Right lung (tissue), 2 donors: ENCODE measurements at regions not wholly inside any gene's neighbourhood (a gene's known extent, or its start where the extent isn't known, plus 50 kb on each side); places are given as distances from the start of the nearest gene placed in this dataset.

Experiments used
- DNase-seq, 2 donors: peaks; one replicate each; pipeline ENCODE4 v3.0.0-alpha.2; 2013

GRCh38 chr5:71996789-71997188 lies 110.5 kb upstream of the MAP1B start:
- DNase-seq: no peak

GRCh38 chr5:71998746-71999145 lies 108.5 kb upstream of the MAP1B start:
- no peak for DNase-seq

- no peak for DNase-seq
These were observed 106.6 kb upstream of the MAP1B start for GRCh38 chr5:72000707-72001106.

- no peak for DNase-seq
These were observed 101.6 kb upstream of the MAP1B start for GRCh38 chr5:72005671-72006070.

- DNase-seq: no peak
These were observed 100.9 kb upstream of the MAP1B start for GRCh38 chr5:72006361-72006760.

GRCh38 chr5:72007336-72008111 lies 99.8 kb upstream of the MAP1B start:
- DNase-seq: no peak

GRCh38 chr5:72009280-72009679 lies 98.0 kb upstream of the MAP1B start:
- no peak for DNase-seq

GRCh38 chr5:72010430-72010829 lies 96.8 kb upstream of the MAP1B start:
- DNase-seq: no peak

- no peak for DNase-seq
These were observed 94.4 kb upstream of the MAP1B start for GRCh38 chr5:72012906-72013305.

GRCh38 chr5:72013766-72014624 lies 93.3 kb upstream of the MAP1B start:
- peak; percentile 52 to 60 for DNase-seq

- DNase-seq: peak; percentile 14 to 39
These were observed 92.1 kb upstream of the MAP1B start for GRCh38 chr5:72015103-72015548.

- DNase-seq: no peak
These were observed 89.0 kb upstream of the MAP1B start for GRCh38 chr5:72018143-72018803.

- no peak for DNase-seq
These were observed 86.9 kb upstream of the MAP1B start for GRCh38 chr5:72020161-72020983.

GRCh38 chr5:72021651-72022357 lies 85.5 kb upstream of the MAP1B start:
- DNase-seq: no peak

- no peak for DNase-seq
These were observed 78.9 kb upstream of the MAP1B start for GRCh38 chr5:72028382-72028781.

- no peak for DNase-seq
These were observed 77.0 kb upstream of the MAP1B start for GRCh38 chr5:72030237-72030636.

GRCh38 chr5:72032788-72033187 lies 74.5 kb upstream of the MAP1B start:
- no peak for DNase-seq

GRCh38 chr5:72034770-72035169 lies 72.5 kb upstream of the MAP1B start:
- DNase-seq: no peak

GRCh38 chr5:72035831-72036230 lies 71.4 kb upstream of the MAP1B start:
- no peak for DNase-seq

- DNase-seq: no peak
These were observed 70.3 kb upstream of the MAP1B start for GRCh38 chr5:72036951-72037350.

GRCh38 chr5:72040513-72040912 lies 66.8 kb upstream of the MAP1B start:
- no peak for DNase-seq
